ENCODE measurements at regions not wholly inside any gene's neighbourhood (a gene's known extent, or its start where the extent isn't known, plus 50 kb on each side); places are given as distances from the start of the nearest gene placed in this dataset.

DNA sequence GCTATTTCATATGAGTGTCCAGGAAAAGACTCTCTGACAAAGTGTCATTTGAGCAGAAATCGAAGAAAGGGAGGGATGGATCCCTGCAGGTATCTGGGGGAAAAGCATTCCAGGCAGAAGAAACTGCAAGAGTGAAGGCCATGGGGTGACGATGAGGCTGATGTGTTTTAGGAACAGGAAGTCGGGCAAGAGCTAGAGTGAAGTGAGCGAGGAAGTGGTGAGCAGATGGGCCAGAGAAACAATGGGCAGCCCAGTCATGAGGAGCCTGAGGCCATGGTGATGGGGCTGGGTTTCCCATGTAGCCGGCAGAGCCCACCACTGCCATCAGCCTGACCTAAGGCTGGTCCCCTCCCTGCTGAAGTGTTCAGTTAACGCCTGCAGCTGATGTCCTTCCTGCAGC lies 150.2 kb downstream of the TNFSF13B start:
- Histone ChIP-seq H3K27ac (ENCODE audit: low read length in 2 of 2) (no peak overlapping the region), H2AFZ (ENCODE audit: insufficient read depth, low read depth, low read length, poor library complexity, severe bottlenecking) (no peak overlapping the region), H3K36me3 (replicated peaks in 1 of 2; ENCODE audit: control extremely low read depth in 1 of 2, control insufficient read depth in 1 of 2, extremely low read depth in 1 of 2, insufficient read depth in 2 of 2, low read length in 1 of 2) (no peaks in the 10 kb centered on the region), H3K9me3 (ENCODE audit: control extremely low read depth in 1 of 3, control insufficient read depth in 2 of 3, insufficient read depth in 1 of 3, low read length in 2 of 3) (no peaks in the 10 kb centered on the region), H3K27me3 (replicated peaks in 1 of 4; ENCODE audit: control extremely low read depth in 1 of 4, control insufficient read depth in 3 of 4, insufficient read depth in 4 of 4, low read length in 3 of 4) (no peaks in the 10 kb centered on the region), H3K4me3 (ENCODE audit: control extremely low read depth in 1 of 5, extremely low read depth in 1 of 5, insufficient read depth in 1 of 5, low read depth in 2 of 5, low read length in 4 of 5) (no peak overlapping the region), H3K4me2 (replicated peaks; ENCODE audit: low read depth, low read length, poor library complexity, severe bottlenecking) (no peak overlapping the region), H3K9ac (ENCODE audit: low read length) (no peak overlapping the region), H4K20me1 (ENCODE audit: control insufficient read depth, insufficient read depth, low read length, poor library complexity, severe bottlenecking) (no peaks in the 10 kb centered on the region), H3K79me2 (ENCODE audit: control insufficient read depth, insufficient read depth, low read length) (no peaks in the 10 kb centered on the region), H3K4me1 (ENCODE audit: control insufficient read depth in 2 of 2, insufficient read depth in 2 of 2, low read length in 2 of 2) (no peaks in the 10 kb centered on the region)
- ChIA-PET CTCF (no interaction called here), POLR2A (no interaction called here)
- DNase-seq (no peak), ATAC-seq (ENCODE audit: low read depth) (no peak)
- no peak for TF ChIP-seq EZH2 (IDR thresholded peaks at IDR 0.05; ENCODE audit: borderline replicate concordance, insufficient read depth, low read depth, low read length, poor library complexity, severe bottlenecking)
- TF ChIP-seq, protein P1, sequence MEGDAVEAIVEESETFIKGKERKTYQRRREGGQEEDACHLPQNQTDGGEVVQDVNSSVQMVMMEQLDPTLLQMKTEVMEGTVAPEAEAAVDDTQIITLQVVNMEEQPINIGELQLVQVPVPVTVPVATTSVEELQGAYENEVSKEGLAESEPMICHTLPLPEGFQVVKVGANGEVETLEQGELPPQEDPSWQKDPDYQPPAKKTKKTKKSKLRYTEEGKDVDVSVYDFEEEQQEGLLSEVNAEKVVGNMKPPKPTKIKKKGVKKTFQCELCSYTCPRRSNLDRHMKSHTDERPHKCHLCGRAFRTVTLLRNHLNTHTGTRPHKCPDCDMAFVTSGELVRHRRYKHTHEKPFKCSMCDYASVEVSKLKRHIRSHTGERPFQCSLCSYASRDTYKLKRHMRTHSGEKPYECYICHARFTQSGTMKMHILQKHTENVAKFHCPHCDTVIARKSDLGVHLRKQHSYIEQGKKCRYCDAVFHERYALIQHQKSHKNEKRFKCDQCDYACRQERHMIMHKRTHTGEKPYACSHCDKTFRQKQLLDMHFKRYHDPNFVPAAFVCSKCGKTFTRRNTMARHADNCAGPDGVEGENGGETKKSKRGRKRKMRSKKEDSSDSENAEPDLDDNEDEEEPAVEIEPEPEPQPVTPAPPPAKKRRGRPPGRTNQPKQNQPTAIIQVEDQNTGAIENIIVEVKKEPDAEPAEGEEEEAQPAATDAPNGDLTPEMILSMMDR (IDR thresholded peaks at IDR 0.05), result no peak
- Mint-ChIP-seq H3K27me3 (peaks cover 6% of the 10 kb centered on the region), H3K4me3 (no peak overlapping the region), H3K27ac (no peak overlapping the region), H3K9me3 (ENCODE audit: insufficient read depth) (peaks cover 6% of the 10 kb centered on the region), H3K4me1 (no peaks in the 10 kb centered on the region)
- WGBS (ENCODE audit: insufficient coverage), result 66% methylated on average over 6 of the region's 6 CpGs
- intact Hi-C loops (cut with micrococcal nuclease), result no loop called here

GRCh38 chr13:108425056-108425455 lies 155.5 kb downstream of the TNFSF13B start:
- WGBS (ENCODE audit: insufficient coverage), result 100% methylated on average over 3 of the region's 4 CpGs
- Histone ChIP-seq H3K9ac (ENCODE audit: low read length) (no peak overlapping the region), H3K4me1 (ENCODE audit: control insufficient read depth in 2 of 2, insufficient read depth in 2 of 2, low read length in 2 of 2) (no peaks in the 10 kb centered on the region), H3K4me3 (ENCODE audit: control extremely low read depth in 1 of 5, extremely low read depth in 1 of 5, insufficient read depth in 1 of 5, low read depth in 2 of 5, low read length in 4 of 5) (no peak overlapping the region), H3K79me2 (ENCODE audit: control insufficient read depth, insufficient read depth, low read length) (no peaks in the 10 kb centered on the region), H3K27ac (ENCODE audit: low read length in 2 of 2) (no peak overlapping the region), H3K27me3 (replicated peaks in 1 of 4; ENCODE audit: control extremely low read depth in 1 of 4, control insufficient read depth in 3 of 4, insufficient read depth in 4 of 4, low read length in 3 of 4) (no peaks in the 10 kb centered on the region), H3K36me3 (replicated peaks in 1 of 2; ENCODE audit: control extremely low read depth in 1 of 2, control insufficient read depth in 1 of 2, extremely low read depth in 1 of 2, insufficient read depth in 2 of 2, low read length in 1 of 2) (no peaks in the 10 kb centered on the region), H2AFZ (ENCODE audit: insufficient read depth, low read depth, low read length, poor library complexity, severe bottlenecking) (no peak overlapping the region), H4K20me1 (ENCODE audit: control insufficient read depth, insufficient read depth, low read length, poor library complexity, severe bottlenecking) (no peaks in the 10 kb centered on the region), H3K9me3 (ENCODE audit: control extremely low read depth in 1 of 3, control insufficient read depth in 2 of 3, insufficient read depth in 1 of 3, low read length in 2 of 3) (no peaks in the 10 kb centered on the region), H3K4me2 (replicated peaks; ENCODE audit: low read depth, low read length, poor library complexity, severe bottlenecking) (no peak overlapping the region)
- POLR2A ChIA-PET, result no interaction called here
- intact Hi-C loops (cut with micrococcal nuclease), result no loop called here
- TF ChIP-seq, protein P1 (IDR thresholded peaks at IDR 0.05), result no peak
- no peak for TF ChIP-seq EZH2 (IDR thresholded peaks at IDR 0.05; ENCODE audit: borderline replicate concordance, insufficient read depth, low read depth, low read length, poor library complexity, severe bottlenecking)
- no peak for DNase-seq
- H3K27me3 Mint-ChIP-seq, result no peaks in the 10 kb centered on the region
- H3K9me3 Mint-ChIP-seq (ENCODE audit: insufficient read depth), result no peaks in the 10 kb centered on the region
- H3K4me1 Mint-ChIP-seq, result no peaks in the 10 kb centered on the region
- no peak overlapping the region for H3K4me3 Mint-ChIP-seq
- CTCF ChIA-PET, result no interaction called here
- no peak for ATAC-seq (ENCODE audit: low read depth)
- no peak overlapping the region for H3K27ac Mint-ChIP-seq
